WTC11 (cell line): ENCODE measurements at regions not wholly inside any gene's neighbourhood (a gene's known extent, or its start where the extent isn't known, plus 50 kb on each side); places are given as distances from the start of the nearest gene placed in this dataset.
"Not testable (repeated sequence)": the region's sequence is repeated elsewhere in the genome, so short reads cannot be mapped to it uniquely, and the experiment has no call there.

Experiments used
- ATAC-seq: fragments of 200-7000 bp; cut with Tn5 transposase; 2 replicates; pipeline ENCODE4 v1.10.0; 2021; ENCODE audit warnings: mild to moderate bottlenecking, moderate library complexity
- CTCF ChIA-PET: fragments of 300-600 bp; sonication (Branson Sonifier 250); formaldehyde crosslinking; loops from one replicate; lab custom pipeline; 2021; ENCODE audit warnings: antibody characterized with exemption; lab: Charles Lee
- POLR2A ChIA-PET: fragments of 350-600 bp; sonication (Branson Sonifier 250); formaldehyde crosslinking; loops from one replicate; lab custom pipeline; 2021; ENCODE audit warnings: antibody characterized with exemption; lab: Charles Lee
- DNase-seq: peaks from one replicate; pipeline ENCODE4 v3.0.0; 2021; ENCODE audit warnings: low spot score
- H3K27ac Mint-ChIP-seq: 2 replicates; pipeline ENCODE4 v1.8.0; 2021; ENCODE audit warnings: mixed read lengths
- H3K27me3 Mint-ChIP-seq: 2 replicates; pipeline ENCODE4 v1.8.0; 2021; ENCODE audit warnings: low read depth, mild to moderate bottlenecking, moderate library complexity, mixed read lengths
- H3K36me3 Mint-ChIP-seq: 2 replicates; pipeline ENCODE4 v1.8.0; 2021; ENCODE audit warnings: mixed read lengths
- H3K4me1 Mint-ChIP-seq: 2 replicates; pipeline ENCODE4 v1.8.0; 2022; ENCODE audit warnings: mixed read lengths
- H3K4me3 Mint-ChIP-seq: 2 replicates; pipeline ENCODE4 v1.8.0; 2021; ENCODE audit warnings: mild to moderate bottlenecking, moderate library complexity, mixed read lengths
- H3K9me3 Mint-ChIP-seq: 2 replicates; pipeline ENCODE4 v1.8.0; 2021; ENCODE audit warnings: mixed read lengths
- USF1 ChIP-seq: sonication (generic); formaldehyde crosslinking; IDR thresholded peaks from 2 replicates; pipeline ENCODE4 v1.8.0; 2022; ENCODE audit warnings: mild to moderate bottlenecking, missing genetic modification reagents

GRCh38 chr6:72564231-72564630 lies 57.6 kb upstream of the KCNQ5 start (continued):
- TF ChIP-seq USF1 (CRISPR knock-in tag), result no peak

GRCh38 chr6:72571993-72572392 lies 49.9 kb upstream of the KCNQ5 start:
- Mint-ChIP-seq H3K36me3 (peaks cover 32% of the 10 kb centered on the region), H3K9me3 (peaks cover 21% of the 10 kb centered on the region), H3K4me1 (peaks cover 15% of the 10 kb centered on the region)
- H3K27ac Mint-ChIP-seq, POLR2A ChIA-PET, DNase-seq, H3K4me3 Mint-ChIP-seq, CTCF ChIA-PET, H3K27me3 Mint-ChIP-seq, ATAC-seq: not testable (repeated sequence)
